ENCODE measurements at regions not wholly inside any gene's neighbourhood (a gene's known extent, or its start where the extent isn't known, plus 50 kb on each side); places are given as distances from the start of the nearest gene placed in this dataset.

- Mint-ChIP-seq H3K27me3 (ENCODE audit: insufficient read depth, low read depth, poor library complexity) (no peaks in the 10 kb centered on the region), H3K4me1 (peaks cover 14% of the 10 kb centered on the region; the same call in 2 of the 3 replicates), H3K36me3 (ENCODE audit: low read depth) (no peaks in the 10 kb centered on the region), H3K27ac (peak overlapping the region; percentile 71; the same call in 1 of the 2 replicates), H3K4me3 (no peak overlapping the region), H3K9me3 (no peaks in the 10 kb centered on the region)
- H3K27me3 ChIP-seq (ENCODE audit: insufficient read depth), result no peaks in the 10 kb centered on the region
- H3K4me3 ChIP-seq, result no peak overlapping the region
- no peak for ATAC-seq
- TF ChIP-seq EZH2phosphoT487 (IDR thresholded peaks at IDR 0.05; ENCODE audit: unreplicated experiment) (no peak), CTCF (conservative IDR thresholded peaks at IDR 0.05; ENCODE audit: low read depth in 2 of 2) (no peak), ZNF114 (CRISPR knock-in tag; IDR thresholded peaks at IDR 0.05) (no peak), EZH2 (IDR thresholded peaks at IDR 0.05; ENCODE audit: low read depth, unreplicated experiment) (no peak), ETS1 (IDR thresholded peaks at IDR 0.05) (no peak), STAT1 (IDR thresholded peaks at IDR 0.05; ENCODE audit: unreplicated experiment) (no peak), JUNB (IDR thresholded peaks at IDR 0.05; ENCODE audit: unreplicated experiment) (no peak), ZNF331 (CRISPR knock-in tag; IDR thresholded peaks at IDR 0.05; ENCODE audit: low read depth) (no peak), CREB1 (CRISPR knock-in tag; IDR thresholded peaks at IDR 0.05; ENCODE audit: low read depth) (no peak), REST (IDR thresholded peaks at IDR 0.05; ENCODE audit: unreplicated experiment) (no peak), NANOG (IDR thresholded peaks at IDR 0.05; ENCODE audit: borderline replicate concordance) (no peak)
- peak overlapping the region; percentile 15; the same call in 1 of the 2 replicates for H2AFZ ChIP-seq
- H3K4me1 ChIP-seq (ENCODE audit: insufficient read depth), result no peaks in the 10 kb centered on the region
- H3K4me2 ChIP-seq, result no peak overlapping the region
- no peaks in the 10 kb centered on the region for H4K20me1 ChIP-seq (replicated peaks; ENCODE audit: insufficient read depth)
- H3K79me2 ChIP-seq (replicated peaks; ENCODE audit: insufficient read depth), result no peaks in the 10 kb centered on the region
- H3K36me3 ChIP-seq (ENCODE audit: insufficient read depth), result no peaks in the 10 kb centered on the region
- no peaks in the 10 kb centered on the region for H3F3A ChIP-seq (replicated peaks; ENCODE audit: low read depth)
- no peak overlapping the region for H3K27ac ChIP-seq (ENCODE audit: low read depth)
- H3K9me2 ChIP-seq (ENCODE audit: insufficient read depth), result no peaks in the 10 kb centered on the region
- DNase-seq (ENCODE audit: low spot score), result no peak
Observed at GRCh38 chr3:88618021-88618645, 468.4 kb downstream of the C3orf38 start.

Measured in GM23338 (cell line).